GM06990 (cell line): ENCODE measurements at regions not wholly inside any gene's neighbourhood (a gene's known extent, or its start where the extent isn't known, plus 50 kb on each side); places are given as distances from the start of the nearest gene placed in this dataset.

Experiments used
- DNase-seq: peaks from one replicate; pipeline ENCODE4 v3.0.0-alpha.2; 2011; ENCODE audit not compliant: insufficient read length; ENCODE audit errors: extremely low read depth
- H3K27me3 ChIP-seq: replicated peaks from 2 replicates; pipeline ENCODE4 v1.6.0; 2011; ENCODE audit warnings: low read length; ENCODE audit not compliant: control insufficient read depth, insufficient read depth
- H3K36me3 ChIP-seq: 2 replicates; pipeline ENCODE4 v1.5.1; 2011; ENCODE audit warnings: low read length; ENCODE audit not compliant: control insufficient read depth, insufficient read depth
- H3K4me3 ChIP-seq: replicated peaks from 2 replicates; pipeline ENCODE4 v1.5.1; 2011; ENCODE audit warnings: low read depth, mild to moderate bottlenecking, control low read depth, low read length
- CTCF ChIP-seq: IDR thresholded peaks from 2 replicates; pipeline ENCODE4 v1.5.1; 2011; ENCODE audit warnings: low read length, control low read depth, mild to moderate bottlenecking, inconsistent platforms; ENCODE audit not compliant: insufficient read depth, poor library complexity, severe bottlenecking

- TF ChIP-seq CTCF: no peak
- H3K36me3 ChIP-seq: no peaks in the 10 kb centered on the region
- no peaks in the 10 kb centered on the region for H3K27me3 ChIP-seq
- DNase-seq: no peak
- no peak overlapping the region for H3K4me3 ChIP-seq
Observed at GRCh38 chr14:89648510-89648909, 231.5 kb upstream of the FOXN3 start.

GRCh38 chr14:89646971-89647370 is 229.9 kb upstream of the FOXN3 start:
- DNase-seq: no peak
- no peaks in the 10 kb centered on the region for H3K36me3 ChIP-seq
- TF ChIP-seq CTCF: no peak
- H3K27me3 ChIP-seq: no peaks in the 10 kb centered on the region
- H3K4me3 ChIP-seq: no peak overlapping the region

- no peaks in the 10 kb centered on the region for H3K36me3 ChIP-seq
- no peak overlapping the region for H3K4me3 ChIP-seq
- no peak for DNase-seq
- TF ChIP-seq CTCF: no peak
- H3K27me3 ChIP-seq: no peaks in the 10 kb centered on the region
Observed at GRCh38 chr14:89644641-89645040, 227.6 kb upstream of the FOXN3 start.

GRCh38 chr14:89641495-89642175 is 224.6 kb upstream of the FOXN3 start:
- H3K4me3 ChIP-seq: peak overlapping the region; percentile 49
- DNase-seq: peak; percentile 57

GRCh38 chr14:89640141-89640540 is 223.1 kb upstream of the FOXN3 start:
- no peaks in the 10 kb centered on the region for H3K36me3 ChIP-seq
- DNase-seq: no peak
- H3K4me3 ChIP-seq: no peak overlapping the region
- H3K27me3 ChIP-seq: no peaks in the 10 kb centered on the region
- TF ChIP-seq CTCF: no peak

More at GRCh38 chr14:89641495-89642175, 224.6 kb upstream of the FOXN3 start:
- TF ChIP-seq CTCF: no peak
- H3K27me3 ChIP-seq: no peaks in the 10 kb centered on the region
- no peaks in the 10 kb centered on the region for H3K36me3 ChIP-seq

GRCh38 chr14:89639687-89640086 is 222.7 kb upstream of the FOXN3 start:
- no peak for DNase-seq
- Histone ChIP-seq H3K27me3 (no peaks in the 10 kb centered on the region), H3K4me3 (no peak overlapping the region), H3K36me3 (no peaks in the 10 kb centered on the region)
- TF ChIP-seq CTCF: no peak
